B cell (primary cell): ENCODE measurements at regions not wholly inside any gene's neighbourhood (a gene's known extent, or its start where the extent isn't known, plus 50 kb on each side); places are given as distances from the start of the nearest gene placed in this dataset.

ENCODE experiments used
- EZH2 ChIP-seq: IDR thresholded peaks from 2 replicates; pipeline ENCODE4 v1.6.1; 2012; ENCODE audit warnings: borderline replicate concordance, low read depth, mild to moderate bottlenecking, moderate library complexity, low read length; ENCODE audit not compliant: insufficient read depth, poor library complexity, severe bottlenecking
- TF ChIP-seq, protein P1 (sequence below): fragments of 200-600 bp; IDR thresholded peaks from one replicate; pipeline ENCODE4 v1.8.0; 2022; ENCODE audit warnings: antibody characterized with exemption, mild to moderate bottlenecking

DNA sequence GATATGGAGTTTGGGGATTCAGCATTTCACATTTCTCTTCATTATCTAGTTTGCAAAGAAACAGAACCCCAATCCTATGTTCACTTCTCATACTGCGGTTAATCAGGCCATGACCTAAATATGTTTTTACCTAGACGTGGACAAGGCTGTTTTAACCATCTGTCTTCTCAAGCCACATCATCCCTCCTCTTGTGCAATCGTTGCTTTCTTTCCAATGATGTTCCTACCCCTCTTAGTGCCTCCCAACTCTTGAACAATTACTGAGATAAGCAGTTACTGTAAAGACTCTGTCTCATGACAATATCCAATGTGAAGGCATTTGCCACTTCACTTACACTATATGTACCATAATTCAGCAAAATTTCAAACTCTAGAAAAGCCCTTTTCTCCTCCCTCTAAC is 406.2 kb downstream of the LIG4 start:
- TF ChIP-seq, protein P1, sequence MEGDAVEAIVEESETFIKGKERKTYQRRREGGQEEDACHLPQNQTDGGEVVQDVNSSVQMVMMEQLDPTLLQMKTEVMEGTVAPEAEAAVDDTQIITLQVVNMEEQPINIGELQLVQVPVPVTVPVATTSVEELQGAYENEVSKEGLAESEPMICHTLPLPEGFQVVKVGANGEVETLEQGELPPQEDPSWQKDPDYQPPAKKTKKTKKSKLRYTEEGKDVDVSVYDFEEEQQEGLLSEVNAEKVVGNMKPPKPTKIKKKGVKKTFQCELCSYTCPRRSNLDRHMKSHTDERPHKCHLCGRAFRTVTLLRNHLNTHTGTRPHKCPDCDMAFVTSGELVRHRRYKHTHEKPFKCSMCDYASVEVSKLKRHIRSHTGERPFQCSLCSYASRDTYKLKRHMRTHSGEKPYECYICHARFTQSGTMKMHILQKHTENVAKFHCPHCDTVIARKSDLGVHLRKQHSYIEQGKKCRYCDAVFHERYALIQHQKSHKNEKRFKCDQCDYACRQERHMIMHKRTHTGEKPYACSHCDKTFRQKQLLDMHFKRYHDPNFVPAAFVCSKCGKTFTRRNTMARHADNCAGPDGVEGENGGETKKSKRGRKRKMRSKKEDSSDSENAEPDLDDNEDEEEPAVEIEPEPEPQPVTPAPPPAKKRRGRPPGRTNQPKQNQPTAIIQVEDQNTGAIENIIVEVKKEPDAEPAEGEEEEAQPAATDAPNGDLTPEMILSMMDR: no peak
- TF ChIP-seq EZH2: no peak
